GM18909 (cell line): ENCODE measurements at regions not wholly inside any gene's neighbourhood (a gene's known extent, or its start where the extent isn't known, plus 50 kb on each side); places are given as distances from the start of the nearest gene placed in this dataset.

Experiments
- ATAC-seq: cut with Tn5 transposase; IDR thresholded peaks from one replicate; pipeline ENCODE4 v1.9.1; 2021; ENCODE audit warnings: mild to moderate bottlenecking; ENCODE audit not compliant: unreplicated experiment, poor library complexity

- no peak for ATAC-seq
Observed at GRCh38 chr1:83115785-83116184, 883.1 kb downstream of the TTLL7 start.

DNA sequence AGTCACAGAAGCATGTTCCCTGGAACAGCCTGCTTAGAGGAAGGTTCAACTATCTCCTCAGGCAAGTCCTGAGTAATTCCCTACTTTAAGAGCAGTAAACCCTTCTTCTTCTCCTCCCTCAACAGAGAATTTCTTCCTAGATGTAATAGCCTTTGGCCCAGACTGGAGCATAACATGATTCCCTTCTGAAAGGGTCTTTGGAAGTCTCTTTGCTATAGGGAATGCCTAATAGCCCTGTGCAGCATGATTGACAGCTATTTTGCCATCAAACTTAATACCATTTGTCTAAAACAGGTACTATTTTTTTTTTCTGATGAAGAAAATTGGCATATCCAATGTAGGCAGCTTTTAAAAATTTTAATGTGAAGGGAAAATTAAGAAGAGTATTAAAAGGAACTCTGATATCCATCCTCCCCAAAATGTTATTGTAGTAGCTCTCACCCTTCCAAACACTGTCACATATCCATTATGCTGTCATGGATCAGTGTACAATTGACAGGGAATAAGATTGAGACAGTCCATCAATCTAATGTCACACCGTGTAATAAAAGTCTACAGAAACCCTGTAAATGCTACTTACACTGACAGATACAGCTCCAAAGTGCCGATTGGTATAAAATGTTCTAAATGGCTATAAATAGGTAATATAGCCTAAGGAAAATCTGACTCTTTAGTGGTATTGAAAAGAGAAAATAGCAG is 884.6 kb downstream of the TTLL7 start:
- no peak for ATAC-seq

- no peak for ATAC-seq
Observed at GRCh38 chr1:83113652-83114051, 885.3 kb downstream of the TTLL7 start.

- ATAC-seq = no peak
Observed at GRCh38 chr1:83112248-83112885, 886.6 kb downstream of the TTLL7 start.

DNA sequence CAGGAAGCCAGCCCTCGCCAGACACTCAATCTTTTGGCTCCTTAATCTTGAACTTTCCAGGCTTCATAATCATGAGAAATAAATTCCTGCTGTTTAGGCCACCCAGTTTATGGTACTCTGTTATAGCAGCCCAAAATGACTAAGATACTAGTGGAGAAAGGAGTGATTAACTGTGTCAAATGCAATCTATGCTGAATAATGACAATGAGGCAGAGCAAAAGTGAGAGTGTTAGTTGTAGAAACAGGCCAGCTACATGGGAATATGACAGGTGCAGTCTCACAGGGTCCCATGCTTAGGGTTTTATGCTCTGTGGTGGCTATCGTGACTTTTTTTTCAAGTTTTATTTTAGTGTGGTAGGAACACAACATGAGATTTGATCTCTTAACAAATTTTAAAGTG is 888.8 kb downstream of the TTLL7 start:
- no peak for ATAC-seq

- no peak for ATAC-seq
Observed at GRCh38 chr1:83109692-83110091, 889.2 kb downstream of the TTLL7 start.

- no peak for ATAC-seq
Observed at GRCh38 chr1:83104558-83104957, 894.4 kb downstream of the TTLL7 start.

DNA sequence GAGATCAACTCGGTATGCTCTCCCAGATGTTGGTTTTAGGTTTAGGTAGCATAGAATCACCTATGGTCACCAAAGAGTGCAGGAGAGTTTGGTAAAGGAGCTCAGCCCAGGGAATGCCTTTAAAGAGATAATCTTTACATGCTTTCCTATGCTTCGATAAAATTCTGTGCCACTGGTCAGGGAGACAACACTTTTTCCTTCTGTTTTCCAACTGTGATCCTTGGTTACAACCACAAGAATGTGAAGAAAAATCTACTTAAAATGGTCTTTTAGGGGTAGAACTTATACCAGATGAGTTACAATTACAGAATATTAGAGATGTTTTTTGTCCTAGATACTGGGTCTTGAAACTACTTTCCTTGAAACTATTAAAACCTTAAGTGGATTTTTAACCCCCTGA is 895.6 kb downstream of the TTLL7 start:
- ATAC-seq = no peak

- ATAC-seq = no peak
Observed at GRCh38 chr1:83102630-83103071, 896.3 kb downstream of the TTLL7 start.

- no peak for ATAC-seq
Observed at GRCh38 chr1:83101406-83101805, 897.5 kb downstream of the TTLL7 start.

GRCh38 chr1:83100133-83100532 is 898.8 kb downstream of the TTLL7 start:
- ATAC-seq = no peak

- ATAC-seq = no peak
Observed at GRCh38 chr1:83098791-83099190, 900.1 kb downstream of the TTLL7 start.

- ATAC-seq = no peak
Observed at GRCh38 chr1:83098131-83098530, 900.8 kb downstream of the TTLL7 start.

DNA sequence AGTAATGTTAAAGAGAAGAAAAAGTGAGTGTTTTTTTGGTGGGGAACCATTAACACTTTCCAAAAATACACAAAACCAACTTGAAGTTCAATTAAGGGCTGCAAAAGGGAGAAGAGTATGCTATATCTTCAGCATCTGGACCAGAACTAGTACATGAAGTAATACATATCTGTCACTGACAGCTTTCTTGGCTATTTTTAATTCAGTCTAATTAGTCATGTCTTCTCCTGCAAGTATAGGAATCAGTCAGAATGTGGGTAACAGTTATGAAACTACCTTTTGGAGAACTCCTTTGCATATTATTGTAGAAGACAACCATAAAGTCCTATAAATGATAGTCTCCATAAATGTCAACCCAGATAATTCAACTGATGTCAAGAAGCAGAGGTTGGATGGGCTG is 901.2 kb downstream of the TTLL7 start:
- ATAC-seq = no peak

DNA sequence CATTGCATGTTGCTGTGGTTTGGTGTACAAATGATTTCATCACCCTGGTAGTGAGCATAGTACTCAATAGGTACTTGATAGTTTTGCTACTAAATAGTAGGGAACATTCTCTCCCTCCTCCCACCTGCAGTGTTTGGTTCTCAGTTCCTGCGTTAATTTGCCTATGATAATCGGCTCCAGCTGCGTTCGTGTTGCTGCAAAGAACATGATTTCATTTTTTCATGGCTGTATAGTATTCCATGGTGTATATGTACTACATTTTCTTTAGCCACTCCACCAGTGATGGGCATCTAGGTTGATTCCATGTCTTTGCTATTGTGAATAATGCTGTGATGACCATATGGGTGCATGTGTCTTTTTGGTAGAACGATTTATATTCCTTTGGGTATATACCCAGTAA is 903.4 kb downstream of the TTLL7 start:
- ATAC-seq = no peak

DNA sequence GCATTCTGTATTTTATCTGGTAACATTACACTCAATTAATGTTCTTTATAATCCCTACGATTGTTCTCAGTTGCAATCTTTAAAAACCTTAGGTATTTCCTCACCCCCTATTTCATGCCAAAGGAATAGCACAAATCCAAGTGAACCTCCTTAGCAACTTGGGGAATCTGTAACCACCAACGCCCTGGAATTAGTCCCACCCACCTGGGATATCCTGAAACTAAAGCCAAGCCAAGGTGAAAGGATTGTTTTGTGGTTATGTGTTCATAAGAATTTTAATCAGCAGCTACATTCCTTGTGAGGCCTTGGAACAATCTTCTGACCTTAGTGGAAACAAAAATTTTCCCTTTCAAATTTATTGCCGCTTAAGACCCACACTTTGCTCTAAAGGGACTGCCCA is 908.7 kb downstream of the TTLL7 start:
- ATAC-seq = no peak

DNA sequence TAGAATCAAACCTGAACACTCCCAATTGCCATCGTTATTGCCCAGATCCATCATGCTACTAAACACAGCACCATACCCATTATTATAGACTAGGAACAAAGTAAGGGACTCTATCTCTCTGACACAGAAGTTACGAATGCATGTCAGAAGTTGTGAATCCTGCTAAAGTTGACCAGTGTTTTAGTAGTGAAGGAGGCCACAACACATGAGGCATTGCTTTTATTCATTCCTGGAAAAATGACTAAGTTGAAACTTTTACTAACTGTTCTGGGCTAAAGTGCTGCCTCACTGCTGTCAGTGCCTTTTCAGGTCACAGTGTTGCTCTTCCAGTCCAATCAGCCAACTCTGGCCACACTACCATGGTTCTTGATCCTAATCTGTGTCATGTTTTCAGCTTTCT is 911.1 kb downstream of the TTLL7 start:
- ATAC-seq = no peak

DNA sequence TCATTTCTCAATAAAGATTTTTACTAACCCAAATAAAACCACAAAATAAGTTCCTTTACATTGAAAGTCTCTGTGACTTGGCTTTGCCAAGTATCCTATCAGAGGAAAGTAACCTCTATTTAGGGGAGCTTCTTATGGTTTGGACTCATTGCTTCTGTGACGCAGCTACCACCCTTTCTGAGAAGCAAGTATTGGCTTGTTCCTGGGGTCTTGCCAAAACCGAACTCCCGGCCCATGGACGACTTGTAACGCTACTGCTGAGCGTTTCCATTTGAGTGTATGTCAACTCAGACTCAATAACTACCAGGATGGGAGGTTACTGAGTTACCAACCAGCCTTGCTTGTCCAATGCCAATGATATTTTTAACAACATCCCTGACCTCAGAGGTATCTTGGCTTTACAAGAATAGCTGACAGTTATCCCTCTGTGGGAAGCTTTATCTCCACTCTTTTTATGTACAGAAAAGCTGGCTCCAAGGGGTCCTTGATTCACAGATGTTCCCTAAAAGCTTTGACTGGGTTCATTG is 911.9 kb downstream of the TTLL7 start:
- ATAC-seq = no peak

DNA sequence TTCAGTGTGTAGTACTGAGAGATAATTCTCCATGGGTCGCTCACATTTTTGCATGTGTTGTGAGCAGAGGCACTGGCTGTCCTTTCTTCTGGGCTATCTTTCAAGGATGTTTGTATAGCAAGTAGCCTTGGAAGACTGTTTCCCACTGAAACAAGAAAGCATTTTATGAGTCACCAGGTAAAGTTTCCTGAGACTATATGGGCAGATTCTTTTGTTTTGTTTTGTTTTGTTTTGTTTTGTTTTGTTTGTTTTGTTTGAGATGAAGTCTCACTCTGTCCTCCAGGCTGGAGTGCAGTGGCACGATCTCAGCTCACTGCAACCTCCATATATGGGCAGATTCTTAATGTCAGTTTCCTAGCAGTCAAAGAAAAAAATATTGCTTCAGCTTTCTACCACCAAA is 912.6 kb downstream of the TTLL7 start:
- no peak for ATAC-seq

GRCh38 chr1:83083589-83084224 is 915.2 kb downstream of the TTLL7 start:
- no peak for ATAC-seq

DNA sequence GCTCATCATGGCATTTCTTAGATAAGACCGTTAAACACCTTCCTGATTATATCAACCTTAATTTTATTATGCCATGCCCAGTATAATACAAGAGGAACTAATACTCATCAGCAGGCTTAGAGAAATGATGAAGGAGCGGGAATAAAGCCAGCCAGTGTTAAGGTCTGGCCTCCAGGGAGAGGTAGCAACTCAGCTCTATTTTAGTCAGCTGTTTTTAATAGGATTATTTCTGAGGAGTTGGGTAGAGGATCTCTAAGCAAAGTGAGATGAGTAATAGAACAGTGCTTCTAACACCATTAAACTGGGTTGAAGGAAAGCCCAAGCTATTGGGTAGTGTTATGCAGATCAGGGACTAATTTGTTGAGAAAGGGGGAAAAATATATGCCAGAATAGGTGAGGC is 921.5 kb downstream of the TTLL7 start:
- ATAC-seq = no peak
